ENCODE measurements at regions not wholly inside any gene's neighbourhood (a gene's known extent, or its start where the extent isn't known, plus 50 kb on each side); places are given as distances from the start of the nearest gene placed in this dataset.

- no peak for TF ChIP-seq CTCF (IDR thresholded peaks at IDR 0.05)
- TF ChIP-seq POLR2AphosphoS5 (IDR thresholded peaks at IDR 0.05), result no peak
Measured at GRCh38 chr13:86974995-86975328, 696.2 kb upstream of the SLITRK5 start.
